ENCODE measurements at regions not wholly inside any gene's neighbourhood (a gene's known extent, or its start where the extent isn't known, plus 50 kb on each side); places are given as distances from the start of the nearest gene placed in this dataset.

DNA sequence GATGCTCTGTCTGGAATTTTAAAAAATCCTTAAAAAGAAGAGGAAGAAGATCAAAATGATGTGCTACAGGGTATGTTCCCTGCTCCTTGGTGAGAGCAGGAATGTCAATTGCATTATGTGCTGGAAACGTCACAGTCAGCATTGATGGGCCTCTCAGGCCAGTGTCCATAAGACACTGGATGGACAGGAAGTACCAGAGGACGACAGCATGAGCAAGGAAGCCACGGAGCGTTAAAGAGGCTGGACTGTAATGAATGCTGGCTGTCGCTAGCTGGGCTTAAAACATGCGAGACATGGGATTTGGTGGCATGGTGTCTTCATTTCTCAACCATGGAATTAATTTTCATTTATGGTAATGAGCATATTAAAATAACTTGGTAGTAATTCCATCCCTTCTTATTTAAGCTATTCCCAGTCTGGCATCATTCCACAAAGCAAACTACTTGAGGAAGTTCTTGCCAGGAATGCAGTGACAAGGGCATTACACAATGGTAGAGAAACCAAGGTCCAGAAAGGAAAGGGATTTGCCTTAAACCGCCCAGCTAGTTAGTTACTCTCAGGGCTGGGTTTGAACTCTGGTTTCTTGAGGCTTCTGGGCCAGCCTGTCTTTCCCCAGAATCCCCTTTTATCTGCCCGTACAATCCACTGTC is 166.6 kb upstream of the SOX4 start:
- TF ChIP-seq, protein P1, sequence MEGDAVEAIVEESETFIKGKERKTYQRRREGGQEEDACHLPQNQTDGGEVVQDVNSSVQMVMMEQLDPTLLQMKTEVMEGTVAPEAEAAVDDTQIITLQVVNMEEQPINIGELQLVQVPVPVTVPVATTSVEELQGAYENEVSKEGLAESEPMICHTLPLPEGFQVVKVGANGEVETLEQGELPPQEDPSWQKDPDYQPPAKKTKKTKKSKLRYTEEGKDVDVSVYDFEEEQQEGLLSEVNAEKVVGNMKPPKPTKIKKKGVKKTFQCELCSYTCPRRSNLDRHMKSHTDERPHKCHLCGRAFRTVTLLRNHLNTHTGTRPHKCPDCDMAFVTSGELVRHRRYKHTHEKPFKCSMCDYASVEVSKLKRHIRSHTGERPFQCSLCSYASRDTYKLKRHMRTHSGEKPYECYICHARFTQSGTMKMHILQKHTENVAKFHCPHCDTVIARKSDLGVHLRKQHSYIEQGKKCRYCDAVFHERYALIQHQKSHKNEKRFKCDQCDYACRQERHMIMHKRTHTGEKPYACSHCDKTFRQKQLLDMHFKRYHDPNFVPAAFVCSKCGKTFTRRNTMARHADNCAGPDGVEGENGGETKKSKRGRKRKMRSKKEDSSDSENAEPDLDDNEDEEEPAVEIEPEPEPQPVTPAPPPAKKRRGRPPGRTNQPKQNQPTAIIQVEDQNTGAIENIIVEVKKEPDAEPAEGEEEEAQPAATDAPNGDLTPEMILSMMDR (IDR thresholded peaks at IDR 0.05), result no peak
- TF ChIP-seq POLR2A (IDR thresholded peaks at IDR 0.05), result no peak

Data from adrenal gland (tissue), 5 donors.